ACHN (cell line): ENCODE measurements at regions not wholly inside any gene's neighbourhood (a gene's known extent, or its start where the extent isn't known, plus 50 kb on each side); places are given as distances from the start of the nearest gene placed in this dataset.
"Not testable (repeated sequence)": the region's sequence is repeated elsewhere in the genome, so short reads cannot be mapped to it uniquely, and the experiment has no call there.

Source experiments
- DNase-seq: peaks from one replicate; pipeline ENCODE4 v3.0.0-alpha.2; 2015
- in situ Hi-C: cut with HindIII; loops from 2 replicates; pipeline ENCODE4 v1.10.0; 2017; ENCODE audit warnings: low sequenced_read_pairs, low pct_ligation_motif_present, low pct_unique_long_range_greater_than_20kb

DNA sequence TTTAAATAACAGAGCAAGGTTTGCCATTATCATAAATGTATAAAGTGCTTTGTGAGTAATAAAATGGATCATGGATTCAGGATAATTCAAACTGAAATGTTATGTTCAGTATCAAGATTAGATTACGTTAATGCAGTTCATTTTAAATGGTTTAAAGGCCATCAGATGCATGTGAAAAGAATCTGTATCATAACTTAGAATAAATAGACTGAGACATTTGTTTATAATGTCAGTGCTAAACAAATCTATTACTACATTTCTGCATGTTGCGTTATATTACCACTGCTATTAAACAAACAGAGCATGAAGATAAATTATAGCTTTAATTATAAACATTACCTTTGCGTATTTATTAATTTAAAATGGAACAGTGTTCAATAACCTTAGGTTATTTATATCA lies 160.2 kb downstream of the TOX3 start:
- in situ Hi-C loops = no loop called here
- no peak for DNase-seq

DNA sequence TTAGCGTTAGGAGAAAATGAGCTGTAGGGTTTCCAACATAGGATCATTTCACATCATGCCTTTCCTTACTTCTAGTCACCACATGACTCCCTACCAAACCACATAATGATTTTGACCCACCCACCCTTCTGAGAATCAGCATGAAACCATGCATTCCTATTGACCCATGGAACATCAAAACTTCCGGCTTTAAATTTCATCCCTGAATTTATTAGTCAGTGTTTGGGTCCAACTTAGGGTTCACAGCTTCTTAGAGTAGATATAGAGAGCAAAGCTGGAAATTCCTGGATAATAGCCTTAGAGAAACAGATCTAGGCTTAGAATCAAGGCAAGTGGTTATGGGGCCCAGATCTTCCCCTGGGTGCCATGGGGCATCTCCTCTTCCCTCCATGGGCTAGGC lies 162.6 kb downstream of the TOX3 start:
- in situ Hi-C loops = no loop called here

GRCh38 chr16:52383640-52384292 lies 163.2 kb downstream of the TOX3 start:
- no peak for DNase-seq
- in situ Hi-C loops = no loop called here

More for the DNA sequence above, 162.6 kb downstream of the TOX3 start:
- no peak for DNase-seq

DNA sequence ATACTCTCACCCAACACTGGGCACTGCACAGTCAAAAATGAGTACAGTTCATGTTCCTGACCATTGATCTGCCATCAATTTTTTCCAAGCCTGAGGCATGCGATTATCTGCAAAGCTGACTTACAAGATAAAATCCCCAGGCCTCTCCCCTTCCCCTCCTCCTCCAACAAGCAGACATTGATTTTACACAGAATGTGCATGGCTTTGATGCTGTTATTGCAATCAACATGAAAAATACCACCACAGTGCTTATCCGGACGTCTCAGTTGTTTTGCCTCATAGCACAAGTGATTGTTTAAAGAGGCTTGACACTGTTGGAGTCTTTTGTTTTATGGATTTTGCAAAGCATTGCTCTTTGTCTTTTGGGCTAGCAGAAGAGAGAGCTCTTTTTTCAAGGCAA lies 163.8 kb downstream of the TOX3 start:
- no peak for DNase-seq
- in situ Hi-C loops = no loop called here

DNA sequence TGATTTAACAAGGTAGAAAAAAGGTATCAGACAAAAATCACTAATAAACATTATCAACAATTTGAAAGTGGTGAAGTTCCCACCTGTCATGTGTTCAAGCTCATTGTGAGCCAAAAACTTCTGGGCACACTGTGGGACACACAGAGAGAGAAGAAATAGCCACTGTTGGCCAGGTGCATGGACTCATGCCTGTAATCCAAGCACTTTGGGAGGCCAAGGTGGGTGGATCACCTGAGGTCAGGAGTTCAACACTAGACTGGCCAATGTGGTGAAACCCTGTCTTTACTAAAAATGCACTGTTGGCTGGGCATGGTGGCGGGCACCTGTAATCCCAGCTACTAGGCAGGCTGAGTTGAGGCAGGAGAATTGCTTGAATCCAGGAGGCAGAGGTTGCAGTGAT lies 167.4 kb downstream of the TOX3 start:
- in situ Hi-C loops = no loop called here
- no peak for DNase-seq

GRCh38 chr16:52376676-52377280 lies 170.2 kb downstream of the TOX3 start:
- no peak for DNase-seq
- in situ Hi-C loops = no loop called here

- DNase-seq = no peak
- in situ Hi-C loops = no loop called here
Observed at GRCh38 chr16:52372313-52372712, 174.6 kb downstream of the TOX3 start.

DNA sequence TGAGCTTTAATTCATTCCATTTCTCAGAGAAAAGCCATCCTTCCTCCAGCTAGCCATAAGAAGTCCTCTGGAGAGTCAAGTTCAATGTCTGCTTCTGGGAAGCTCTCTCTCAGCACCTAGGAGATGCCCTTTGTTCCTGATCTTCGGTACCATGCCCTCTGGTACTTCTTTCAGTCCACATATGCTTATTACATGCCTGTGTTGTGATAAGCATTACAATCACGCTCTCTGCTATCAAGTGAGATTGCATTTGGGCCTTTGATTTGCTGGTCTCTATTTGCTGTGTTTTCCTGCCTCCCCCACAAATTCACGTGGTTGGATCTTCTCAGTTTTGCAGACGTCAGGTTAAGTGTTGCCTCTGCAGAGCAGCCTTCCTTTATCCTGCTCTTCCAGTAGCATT lies 178.1 kb downstream of the TOX3 start:
- DNase-seq = no peak
- in situ Hi-C loops = no loop called here

DNA sequence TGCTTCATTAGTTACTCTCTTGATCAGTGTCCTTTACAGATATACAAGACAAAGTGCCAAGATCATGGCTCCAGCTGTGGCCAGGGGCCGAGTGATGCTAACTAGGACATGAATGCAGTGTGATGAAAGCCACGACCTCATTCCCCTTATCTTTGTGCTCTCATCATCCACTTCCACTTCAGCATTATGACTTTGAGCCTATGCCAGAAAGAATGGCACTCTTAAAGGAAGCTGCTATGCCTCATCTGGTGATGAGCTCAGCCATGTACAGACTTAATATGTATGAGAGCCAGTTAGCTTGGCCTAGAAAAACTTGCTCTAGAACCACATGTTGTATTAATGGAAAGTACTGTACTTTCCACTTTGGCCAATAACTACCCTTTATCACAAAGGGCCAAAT lies 179.1 kb downstream of the TOX3 start:
- in situ Hi-C loops = no loop called here
- no peak for DNase-seq

DNA sequence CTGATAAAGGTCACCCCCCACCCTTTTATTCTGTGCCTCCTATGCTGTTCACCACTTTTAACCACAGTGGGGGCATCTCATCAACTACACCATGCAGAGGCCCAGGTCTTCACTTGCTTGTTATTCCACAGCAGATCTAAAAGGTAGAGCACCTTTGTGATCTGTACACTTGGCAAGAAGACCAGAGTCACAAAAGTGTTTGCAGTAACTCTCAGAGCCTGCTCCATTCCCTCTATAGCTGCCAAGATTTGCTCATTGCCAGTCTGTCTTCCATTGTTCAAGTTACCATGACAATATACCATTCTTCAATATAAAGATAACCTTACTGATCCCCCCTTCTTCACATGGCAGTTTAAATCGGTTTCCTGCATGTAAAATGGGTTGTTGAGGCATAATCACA lies 180.0 kb downstream of the TOX3 start:
- in situ Hi-C loops = no loop called here
- DNase-seq = no peak

GRCh38 chr16:52364500-52364899 lies 182.4 kb downstream of the TOX3 start:
- in situ Hi-C loops = no loop called here
- no peak for DNase-seq

- no peak for DNase-seq
- in situ Hi-C loops = no loop called here
Observed at GRCh38 chr16:52363082-52363481, 183.9 kb downstream of the TOX3 start.

- in situ Hi-C loops = no loop called here
- DNase-seq = no peak
Observed at GRCh38 chr16:52357711-52358110, 189.2 kb downstream of the TOX3 start.

GRCh38 chr16:52353249-52353648 lies 193.7 kb downstream of the TOX3 start:
- in situ Hi-C loops = no loop called here
- no peak for DNase-seq

DNA sequence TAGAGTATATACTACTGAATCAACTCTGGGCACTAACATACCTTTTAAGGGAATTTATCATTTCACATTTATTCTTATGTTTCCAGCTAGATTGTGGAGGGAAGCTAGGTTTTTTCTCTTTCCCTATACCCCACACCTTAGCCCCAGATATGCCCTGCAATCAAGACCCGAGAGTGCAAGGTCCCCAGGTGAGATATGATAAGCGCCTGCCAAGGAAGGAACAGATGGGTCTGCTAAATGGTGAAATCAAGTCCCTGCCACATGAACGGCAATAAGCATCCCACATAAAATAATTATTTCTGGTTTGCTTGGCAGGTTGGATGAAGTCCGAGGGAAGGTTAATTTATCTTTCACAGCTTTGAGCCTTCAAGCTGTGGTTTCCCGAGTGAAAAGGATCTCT lies 195.5 kb downstream of the TOX3 start:
- DNase-seq = no peak
- in situ Hi-C loops = no loop called here

DNA sequence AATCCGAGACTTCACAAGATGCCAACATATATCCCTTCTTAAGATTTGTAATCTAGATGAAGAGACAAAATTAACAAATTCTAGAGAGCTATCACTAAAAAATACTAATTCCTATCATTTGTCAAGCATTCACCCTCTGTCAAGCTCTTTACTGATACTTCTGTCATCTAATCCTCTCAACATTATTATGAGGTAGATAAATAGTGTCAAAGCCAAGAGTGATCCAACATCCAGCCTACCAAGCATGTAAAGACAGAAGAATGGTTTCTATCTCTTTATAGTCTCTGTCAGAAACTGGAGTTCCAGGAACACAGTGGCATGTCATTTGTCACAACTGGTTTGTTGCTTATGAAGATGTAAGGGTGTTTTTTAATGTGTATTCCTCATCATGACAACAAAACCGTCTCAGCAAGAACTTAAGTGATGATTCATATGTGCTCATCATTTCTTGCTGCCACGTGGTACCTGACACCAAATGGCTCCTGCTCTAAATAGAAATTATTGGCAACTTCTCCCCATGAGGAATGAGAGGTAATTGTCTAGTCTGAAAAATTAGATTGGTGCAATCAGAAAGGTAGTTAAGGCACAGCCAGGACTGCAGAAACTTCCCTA lies 196.8 kb downstream of the TOX3 start:
- DNase-seq = no peak

DNA sequence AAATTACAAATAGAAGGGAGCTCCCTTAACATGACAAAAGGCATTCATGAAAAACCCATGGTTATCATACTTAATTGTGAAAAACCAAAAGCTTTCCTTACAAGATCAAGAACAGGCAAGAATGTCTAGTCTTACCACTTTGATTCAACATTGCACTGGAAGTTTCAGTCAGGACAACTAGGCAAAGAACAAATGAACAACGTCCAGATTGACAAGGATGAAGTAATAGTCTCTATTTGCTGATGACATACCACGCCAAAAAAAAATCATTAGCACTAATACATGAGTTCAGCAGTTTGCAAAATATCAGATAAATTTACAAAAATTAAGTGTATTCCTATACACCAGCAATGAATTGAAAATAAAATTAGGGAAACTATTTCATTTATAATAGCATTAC lies 200.2 kb downstream of the TOX3 start:
- in situ Hi-C loops = no loop called here

More for the DNA sequence above, 196.8 kb downstream of the TOX3 start:
- in situ Hi-C loops = no loop called here

GRCh38 chr16:52333673-52334072 lies 213.3 kb downstream of the TOX3 start:
- in situ Hi-C loops, DNase-seq: not testable (repeated sequence)

More for the DNA sequence above, 200.2 kb downstream of the TOX3 start:
- no peak for DNase-seq

- in situ Hi-C loops = no loop called here
- no peak for DNase-seq
Observed at GRCh38 chr16:52320930-52321439, 226.0 kb downstream of the TOX3 start.
